Esophagus squamous epithelium (tissue), 4 donors: ENCODE measurements at regions not wholly inside any gene's neighbourhood (a gene's known extent, or its start where the extent isn't known, plus 50 kb on each side); places are given as distances from the start of the nearest gene placed in this dataset.

Source experiments
- POLR2A ChIP-seq, 4 donors: fragments of 450-650 bp; IDR thresholded peaks; one replicate each; pipeline ENCODE4 v1.6.1; 2017; ENCODE audit warnings: antibody characterized with exemption in 4 of 4, mild to moderate bottlenecking in 4 of 4, moderate library complexity in 3 of 4
- TF ChIP-seq, protein P1 (sequence below), 6 experiments: fragments of 450-650 bp in 4 of 6; fragments of 200-600 bp in 2 of 6; sonication (generic) in 2 of 6; IDR thresholded peaks; one replicate each; pipeline ENCODE4 v1.5.1; 2016 to 2019; ENCODE audit warnings: antibody characterized with exemption in 6 of 6, mild to moderate bottlenecking in 4 of 6, moderate library complexity in 4 of 6

DNA sequence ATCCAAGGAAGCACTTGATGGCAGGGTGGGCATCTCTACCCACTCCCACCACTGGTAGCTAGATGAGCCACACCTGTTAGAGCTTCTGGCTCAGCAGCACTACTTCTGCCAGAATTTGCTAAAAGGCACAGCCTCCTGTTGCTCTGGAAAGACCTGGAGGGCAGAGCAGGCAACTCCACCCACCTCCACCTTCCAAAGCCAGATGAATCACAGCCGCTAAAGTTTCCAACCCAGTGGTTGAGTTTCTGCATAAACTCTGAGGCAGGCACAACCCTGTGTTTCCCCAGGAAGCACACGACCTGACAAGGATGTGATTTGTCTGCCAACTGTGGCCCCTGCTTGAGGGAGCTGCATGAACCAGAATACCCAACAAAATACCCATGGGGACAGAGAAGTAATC is 111.6 kb upstream of the GCFC2 start:
- no peak for TF ChIP-seq POLR2A (IDR thresholded peaks at IDR 0.05)
- TF ChIP-seq, protein P1, sequence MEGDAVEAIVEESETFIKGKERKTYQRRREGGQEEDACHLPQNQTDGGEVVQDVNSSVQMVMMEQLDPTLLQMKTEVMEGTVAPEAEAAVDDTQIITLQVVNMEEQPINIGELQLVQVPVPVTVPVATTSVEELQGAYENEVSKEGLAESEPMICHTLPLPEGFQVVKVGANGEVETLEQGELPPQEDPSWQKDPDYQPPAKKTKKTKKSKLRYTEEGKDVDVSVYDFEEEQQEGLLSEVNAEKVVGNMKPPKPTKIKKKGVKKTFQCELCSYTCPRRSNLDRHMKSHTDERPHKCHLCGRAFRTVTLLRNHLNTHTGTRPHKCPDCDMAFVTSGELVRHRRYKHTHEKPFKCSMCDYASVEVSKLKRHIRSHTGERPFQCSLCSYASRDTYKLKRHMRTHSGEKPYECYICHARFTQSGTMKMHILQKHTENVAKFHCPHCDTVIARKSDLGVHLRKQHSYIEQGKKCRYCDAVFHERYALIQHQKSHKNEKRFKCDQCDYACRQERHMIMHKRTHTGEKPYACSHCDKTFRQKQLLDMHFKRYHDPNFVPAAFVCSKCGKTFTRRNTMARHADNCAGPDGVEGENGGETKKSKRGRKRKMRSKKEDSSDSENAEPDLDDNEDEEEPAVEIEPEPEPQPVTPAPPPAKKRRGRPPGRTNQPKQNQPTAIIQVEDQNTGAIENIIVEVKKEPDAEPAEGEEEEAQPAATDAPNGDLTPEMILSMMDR (IDR thresholded peaks at IDR 0.05), result no peak
